Mesendoderm (in vitro differentiated cells): ENCODE measurements at regions not wholly inside any gene's neighbourhood (a gene's known extent, or its start where the extent isn't known, plus 50 kb on each side); places are given as distances from the start of the nearest gene placed in this dataset.
"Not testable (repeated sequence)": the region's sequence is repeated elsewhere in the genome, so short reads cannot be mapped to it uniquely, and the experiment has no call there.

Experiments
- DNase-seq: peaks from one replicate; pipeline ENCODE4 v3.0.0; 2013
- H2AK5ac ChIP-seq: 2 replicates; pipeline ENCODE4 v1.6.1; 2013; ENCODE audit warnings: low read length, inconsistent platforms
- H2BK120ac ChIP-seq: 2 replicates; pipeline ENCODE4 v1.6.1; 2013; ENCODE audit warnings: low read depth, mild to moderate bottlenecking, low read length, moderate library complexity, mixed read lengths
- H2BK15ac ChIP-seq: replicated peaks from 2 replicates; pipeline ENCODE4 v1.6.1; 2013; ENCODE audit warnings: low read depth, mild to moderate bottlenecking, moderate library complexity
- H2BK5ac ChIP-seq: 2 replicates; pipeline ENCODE4 v1.6.1; 2013; ENCODE audit warnings: low read length, inconsistent platforms
- H3K18ac ChIP-seq: 2 replicates; pipeline ENCODE4 v1.6.1; 2013; ENCODE audit warnings: mild to moderate bottlenecking, low read length, mixed read lengths
- H3K23ac ChIP-seq: one replicate; pipeline ENCODE4 v1.6.1; 2013; ENCODE audit warnings: low read length
- H3K27ac ChIP-seq: 2 replicates; pipeline ENCODE4 v1.5.1; 2013; ENCODE audit warnings: low read depth, mild to moderate bottlenecking, inconsistent platforms, low read length, moderate library complexity
- H3K27me3 ChIP-seq: 2 replicates; pipeline ENCODE4 v1.6.1; 2013; ENCODE audit warnings: low read length, control low read depth, mild to moderate bottlenecking, inconsistent platforms; ENCODE audit not compliant: insufficient read depth, poor library complexity
- H3K36me3 ChIP-seq: 2 replicates; pipeline ENCODE4 v1.6.1; 2013; ENCODE audit warnings: low read length, inconsistent platforms; ENCODE audit not compliant: control insufficient read depth, insufficient read depth
- H3K4ac ChIP-seq: one replicate; pipeline ENCODE4 v1.6.1; 2013; ENCODE audit warnings: low read depth, mild to moderate bottlenecking, low read length, moderate library complexity
- H3K4me1 ChIP-seq: 2 replicates; pipeline ENCODE4 v1.6.1; 2013; ENCODE audit warnings: low read depth, low read length, inconsistent platforms; ENCODE audit not compliant: control insufficient read depth
- H3K4me2 ChIP-seq: 2 replicates; pipeline ENCODE4 v1.6.1; 2013; ENCODE audit warnings: low read length
- H3K4me3 ChIP-seq: 2 replicates; pipeline ENCODE4 v1.5.1; 2013; ENCODE audit warnings: mild to moderate bottlenecking, low read length
- H3K56ac ChIP-seq: one replicate; pipeline ENCODE4 v1.6.1; 2013; ENCODE audit warnings: low read length
- H3K79me1 ChIP-seq: 2 replicates; pipeline ENCODE4 v1.6.1; 2013; ENCODE audit warnings: low read length, inconsistent platforms
- H3K79me2 ChIP-seq: 2 replicates; pipeline ENCODE4 v1.6.1; 2013; ENCODE audit warnings: mild to moderate bottlenecking, low read length; ENCODE audit not compliant: control insufficient read depth, insufficient read depth
- H3K9ac ChIP-seq: 2 replicates; pipeline ENCODE4 v1.6.1; 2013; ENCODE audit warnings: low read length, inconsistent platforms
- H4K5ac ChIP-seq: one replicate; pipeline ENCODE4 v1.6.1; 2013; ENCODE audit warnings: low read length
- H4K8ac ChIP-seq: one replicate; pipeline ENCODE4 v1.6.1; 2013; ENCODE audit warnings: low read depth, mild to moderate bottlenecking, control low read depth, low read length, moderate library complexity
- WGBS: extraction: QIAGEN DNeasy Blood & Tissue Kit; methylation state at CpG from one replicate; pipeline ENCODE4 v1.1.7; 2013; ENCODE audit warnings: low lambda C conversion rate, missing lambda C conversion rate; ENCODE audit not compliant: insufficient coverage; ENCODE audit errors: extremely low coverage; 5-methylcytosine and 5-hydroxymethylcytosine counted together

DNA sequence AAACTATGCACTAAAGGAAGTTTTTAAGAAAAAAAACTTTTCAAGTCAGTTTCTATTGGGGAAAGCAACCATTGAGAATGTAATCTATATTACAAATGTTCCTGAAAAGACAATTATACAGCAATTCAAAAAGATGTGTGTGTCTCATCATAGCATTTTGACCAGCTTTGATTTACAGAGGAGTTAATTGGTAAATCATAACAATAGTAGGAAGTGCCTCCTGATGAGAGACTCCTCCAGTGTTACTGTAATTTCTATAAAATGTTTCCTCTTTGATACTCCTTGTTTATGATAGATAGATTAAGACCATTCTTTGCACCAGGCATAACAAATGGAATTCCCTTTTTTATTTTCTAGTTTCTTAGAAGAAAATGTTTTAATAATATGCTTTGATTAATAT lies 249.9 kb downstream of the CALCRL start:
- Histone ChIP-seq H2BK120ac (no peak overlapping the region), H4K5ac (no peak overlapping the region), H3K4ac (no peak overlapping the region), H2BK5ac (no peak overlapping the region), H3K9ac (no peak overlapping the region), H3K4me3 (no peak overlapping the region), H3K79me2 (no peaks in the 10 kb centered on the region), H3K27ac (no peak overlapping the region), H3K27me3 (no peaks in the 10 kb centered on the region), H3K4me2 (no peak overlapping the region), H3K36me3 (no peaks in the 10 kb centered on the region), H3K4me1 (no peaks in the 10 kb centered on the region), H3K18ac (no peak overlapping the region), H3K23ac (no peak overlapping the region), H3K79me1 (no peaks in the 10 kb centered on the region), H2AK5ac (no peak overlapping the region), H4K8ac (no peak overlapping the region), H3K56ac (no peak overlapping the region), H2BK15ac (no peak overlapping the region)
- DNase-seq = no peak

DNA sequence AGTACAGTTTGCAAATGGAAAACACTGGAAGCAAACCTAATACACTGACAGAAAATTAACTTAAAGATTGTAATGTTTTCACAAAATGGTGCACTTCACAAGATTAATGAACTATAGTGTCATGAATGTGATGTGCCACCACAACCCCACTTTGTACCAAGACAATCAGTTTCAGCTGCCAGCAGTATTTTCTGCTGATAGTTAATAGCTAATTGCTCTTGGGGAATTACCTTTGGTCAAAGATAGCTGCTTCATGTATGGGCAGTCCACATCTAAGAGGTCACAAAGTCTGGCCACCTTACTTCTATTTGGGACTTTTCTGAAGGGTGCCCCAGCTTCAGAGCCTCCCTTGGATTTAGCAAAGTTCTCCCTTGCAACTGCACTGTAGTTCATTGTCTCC lies 254.0 kb downstream of the CALCRL start:
- H4K8ac ChIP-seq = no peak overlapping the region
- H4K5ac ChIP-seq = no peak overlapping the region
- H3K9ac ChIP-seq = no peak overlapping the region
- no peaks in the 10 kb centered on the region for H3K79me1 ChIP-seq
- no peaks in the 10 kb centered on the region for H3K27me3 ChIP-seq
- no peaks in the 10 kb centered on the region for H3K79me2 ChIP-seq
- no peak for DNase-seq
- no peak overlapping the region for H2BK120ac ChIP-seq
- no peak overlapping the region for H3K27ac ChIP-seq
- no peak overlapping the region for H3K4ac ChIP-seq
- no peak overlapping the region for H3K56ac ChIP-seq
- no peak overlapping the region for H3K4me3 ChIP-seq
- H2BK15ac ChIP-seq = no peak overlapping the region
- no peak overlapping the region for H3K23ac ChIP-seq
- H3K4me2 ChIP-seq = no peak overlapping the region
- H2BK5ac ChIP-seq = no peak overlapping the region
- no peaks in the 10 kb centered on the region for H3K4me1 ChIP-seq
- H3K18ac ChIP-seq = no peak overlapping the region
- no peaks in the 10 kb centered on the region for H3K36me3 ChIP-seq
- H2AK5ac ChIP-seq = no peak overlapping the region

DNA sequence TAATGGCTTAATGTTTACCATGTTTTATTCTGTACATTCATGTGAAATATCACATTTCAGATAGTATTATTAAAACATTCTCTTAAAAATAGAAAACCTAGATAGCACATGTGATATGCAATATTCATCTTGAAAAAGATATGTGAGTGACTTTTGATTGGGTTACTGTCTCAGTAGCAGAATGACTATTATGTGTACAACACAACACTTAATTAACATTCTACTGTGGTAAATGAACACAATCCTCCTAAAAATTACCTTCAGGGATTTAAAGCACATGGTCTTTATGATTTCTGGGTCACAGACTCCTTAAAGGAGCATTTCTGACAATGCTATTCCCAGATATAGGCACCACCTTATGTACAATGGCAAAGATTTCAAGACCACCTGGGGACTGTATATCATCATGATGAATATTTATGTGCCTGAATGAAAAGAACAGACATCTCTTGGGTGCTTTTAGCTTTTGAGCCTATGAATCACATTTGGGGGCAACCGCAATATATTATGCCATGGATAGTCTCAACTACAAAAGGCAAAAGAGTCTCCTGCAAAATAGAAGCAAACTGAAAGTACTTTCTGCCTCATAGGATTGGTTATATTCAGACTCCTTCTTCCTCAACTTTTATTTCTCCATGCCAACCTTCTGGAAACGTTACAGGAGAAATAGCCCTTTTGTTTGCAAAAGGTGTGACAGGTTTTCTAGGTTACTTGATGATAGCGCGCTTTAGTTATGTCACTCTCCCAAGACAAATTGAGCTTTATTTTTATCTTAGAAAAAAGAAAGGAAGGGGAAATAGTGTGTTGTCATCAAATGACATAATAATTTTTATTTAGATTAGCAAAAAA lies 259.0 kb downstream of the CALCRL start:
- Histone ChIP-seq H3K36me3 (no peaks in the 10 kb centered on the region), H3K27ac (no peak overlapping the region), H3K79me2 (no peaks in the 10 kb centered on the region), H3K4me3 (no peak overlapping the region), H2AK5ac (no peak overlapping the region), H3K27me3 (no peaks in the 10 kb centered on the region), H3K4ac (no peak overlapping the region), H3K23ac (no peak overlapping the region), H3K79me1 (no peaks in the 10 kb centered on the region), H4K5ac (no peak overlapping the region), H2BK5ac (no peak overlapping the region), H3K9ac (no peak overlapping the region), H4K8ac (no peak overlapping the region), H3K4me2 (no peak overlapping the region), H3K4me1 (no peaks in the 10 kb centered on the region), H3K56ac (no peak overlapping the region), H2BK15ac (no peak overlapping the region), H2BK120ac (no peak overlapping the region), H3K18ac (no peak overlapping the region)
- DNase-seq = no peak
- no CpG with 5 or more reads among the region's 4 CpGs for WGBS

DNA sequence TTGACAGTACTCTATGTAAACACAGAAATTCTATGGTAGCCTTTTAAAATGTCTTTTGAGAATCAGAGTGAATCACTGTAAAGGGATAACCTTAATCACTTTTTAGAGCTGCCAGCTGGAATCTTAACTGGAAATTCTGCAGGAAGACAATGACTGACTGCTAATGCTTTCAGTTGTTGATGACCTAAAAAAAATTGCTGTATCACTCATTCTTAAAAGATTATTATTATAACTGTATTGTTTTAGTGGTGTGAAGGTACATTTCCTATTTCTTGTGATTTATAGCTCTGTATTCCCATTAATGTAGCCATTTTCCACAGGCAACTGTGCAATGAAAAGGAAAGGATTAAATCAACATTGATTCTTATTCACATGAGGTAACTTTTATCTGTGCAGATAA lies 260.5 kb downstream of the CALCRL start:
- no peak for DNase-seq
- Histone ChIP-seq H3K18ac (no peak overlapping the region), H3K56ac (no peak overlapping the region), H4K5ac (no peak overlapping the region), H2BK5ac (no peak overlapping the region), H3K4me3 (no peak overlapping the region), H3K4me2 (no peak overlapping the region), H3K4me1 (no peaks in the 10 kb centered on the region), H4K8ac (no peak overlapping the region), H3K9ac (no peak overlapping the region), H3K23ac (no peak overlapping the region), H2BK15ac (no peak overlapping the region), H2BK120ac (no peak overlapping the region), H2AK5ac (no peak overlapping the region), H3K79me2 (no peaks in the 10 kb centered on the region), H3K36me3 (no peaks in the 10 kb centered on the region), H3K27me3 (no peaks in the 10 kb centered on the region), H3K4ac (no peak overlapping the region), H3K27ac (no peak overlapping the region), H3K79me1 (no peaks in the 10 kb centered on the region)

DNA sequence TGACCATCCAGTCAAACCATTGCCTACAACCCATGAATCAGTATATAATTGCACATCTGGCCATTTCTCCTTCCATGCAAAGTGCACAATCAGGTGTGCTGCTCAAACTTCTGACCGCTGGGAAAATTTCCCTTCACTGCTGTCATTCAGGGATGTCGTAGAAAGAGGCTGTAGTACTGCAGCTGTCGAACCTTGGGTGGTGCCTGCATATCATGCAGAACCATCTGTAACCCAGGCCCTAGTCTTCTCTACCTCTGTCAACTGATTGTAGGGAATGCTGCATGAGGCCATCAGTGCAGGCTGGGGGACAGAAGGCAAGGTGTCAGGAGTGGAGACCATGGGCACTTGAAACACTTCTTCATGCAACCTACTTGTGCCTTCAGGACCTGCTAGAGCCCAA lies 267.5 kb downstream of the CALCRL start:
- H4K8ac ChIP-seq = no peak overlapping the region
- no peak overlapping the region for H3K9ac ChIP-seq
- no peak overlapping the region for H2BK15ac ChIP-seq
- no peaks in the 10 kb centered on the region for H3K79me2 ChIP-seq
- H3K56ac ChIP-seq = no peak overlapping the region
- H3K27ac ChIP-seq = no peak overlapping the region
- no peak overlapping the region for H4K5ac ChIP-seq
- WGBS = no CpG with 5 or more reads among the region's 3 CpGs
- no peak overlapping the region for H2BK5ac ChIP-seq
- no peak overlapping the region for H3K4me2 ChIP-seq
- H2AK5ac ChIP-seq = no peak overlapping the region
- no peak overlapping the region for H3K4me3 ChIP-seq
- H3K23ac ChIP-seq = no peak overlapping the region
- no peaks in the 10 kb centered on the region for H3K27me3 ChIP-seq
- DNase-seq = no peak
- no peaks in the 10 kb centered on the region for H3K4me1 ChIP-seq
- no peak overlapping the region for H3K18ac ChIP-seq
- no peak overlapping the region for H3K4ac ChIP-seq
- H3K36me3 ChIP-seq = no peaks in the 10 kb centered on the region
- H2BK120ac ChIP-seq = no peak overlapping the region
- H3K79me1 ChIP-seq = no peaks in the 10 kb centered on the region

DNA sequence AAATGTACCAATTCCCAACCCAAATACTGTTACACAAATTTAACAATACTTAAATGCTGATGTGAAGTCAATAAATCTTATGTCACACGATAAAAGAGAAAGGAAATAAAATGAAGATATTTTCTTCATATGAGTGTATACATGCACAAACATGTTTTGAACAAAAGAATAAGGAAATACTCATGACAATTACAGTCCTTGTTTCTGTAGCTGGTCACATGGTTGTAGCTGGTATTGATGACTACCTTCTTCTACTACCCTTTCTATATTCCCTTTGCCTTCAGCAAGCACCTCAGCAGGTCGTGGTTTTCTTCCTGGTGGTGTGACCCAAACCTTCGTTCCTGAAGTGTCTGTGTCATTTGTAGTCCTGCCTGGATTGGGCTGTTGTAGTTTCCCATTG lies 269.2 kb downstream of the CALCRL start:
- not testable (repeated sequence) for H3K36me3 ChIP-seq, H3K4me3 ChIP-seq, H3K23ac ChIP-seq, H3K4me2 ChIP-seq, H2BK15ac ChIP-seq, H3K27ac ChIP-seq, H4K5ac ChIP-seq, H2BK5ac ChIP-seq, H3K27me3 ChIP-seq, H3K4me1 ChIP-seq, H3K4ac ChIP-seq, H3K18ac ChIP-seq, H3K56ac ChIP-seq, H2BK120ac ChIP-seq, H3K9ac ChIP-seq, H4K8ac ChIP-seq, H3K79me1 ChIP-seq, H2AK5ac ChIP-seq, DNase-seq, H3K79me2 ChIP-seq
- WGBS = no CpG with 5 or more reads among the region's 3 CpGs
